ENCODE measurements at regions not wholly inside any gene's neighbourhood (a gene's known extent, or its start where the extent isn't known, plus 50 kb on each side); places are given as distances from the start of the nearest gene placed in this dataset.

GRCh38 chr5:174642816-174643405, 81.5 kb upstream of the MSX2 start:
- DNase-seq (ENCODE audit: low spot score), result no peak
- no peak overlapping the region for H3K27ac ChIP-seq (ENCODE audit: low read depth, low read length, poor library complexity, severe bottlenecking)
- H3K79me2 ChIP-seq (ENCODE audit: insufficient read depth, low read depth, low read length), result no peaks in the 10 kb centered on the region
- no peaks in the 10 kb centered on the region for H3K4me1 ChIP-seq (ENCODE audit: insufficient read depth, low read length, poor library complexity, severe bottlenecking)
- intact Hi-C loops (cut with micrococcal nuclease; ENCODE audit: unreplicated experiment), result no loop called here
- H2AFZ ChIP-seq (ENCODE audit: low read length), result no peak overlapping the region
- no TSS peak for BruUV-seq (replicated peaks)
- H4K20me1 ChIP-seq (ENCODE audit: insufficient read depth, low read length), result no peaks in the 10 kb centered on the region
- ChIA-PET POLR2A (no interaction called here), CTCF (ENCODE audit: unreplicated experiment) (no interaction called here)
- H3K9me2 ChIP-seq (ENCODE audit: insufficient read depth, low read length), result no peaks in the 10 kb centered on the region
- H3K4me2 ChIP-seq (ENCODE audit: low read length), result no peak overlapping the region
- no peaks in the 10 kb centered on the region for H3K9me3 ChIP-seq (ENCODE audit: low read length)
- no peak overlapping the region for H3K4me3 ChIP-seq (ENCODE audit: low read depth, low read length, poor library complexity, severe bottlenecking)
- TF ChIP-seq, protein P1, sequence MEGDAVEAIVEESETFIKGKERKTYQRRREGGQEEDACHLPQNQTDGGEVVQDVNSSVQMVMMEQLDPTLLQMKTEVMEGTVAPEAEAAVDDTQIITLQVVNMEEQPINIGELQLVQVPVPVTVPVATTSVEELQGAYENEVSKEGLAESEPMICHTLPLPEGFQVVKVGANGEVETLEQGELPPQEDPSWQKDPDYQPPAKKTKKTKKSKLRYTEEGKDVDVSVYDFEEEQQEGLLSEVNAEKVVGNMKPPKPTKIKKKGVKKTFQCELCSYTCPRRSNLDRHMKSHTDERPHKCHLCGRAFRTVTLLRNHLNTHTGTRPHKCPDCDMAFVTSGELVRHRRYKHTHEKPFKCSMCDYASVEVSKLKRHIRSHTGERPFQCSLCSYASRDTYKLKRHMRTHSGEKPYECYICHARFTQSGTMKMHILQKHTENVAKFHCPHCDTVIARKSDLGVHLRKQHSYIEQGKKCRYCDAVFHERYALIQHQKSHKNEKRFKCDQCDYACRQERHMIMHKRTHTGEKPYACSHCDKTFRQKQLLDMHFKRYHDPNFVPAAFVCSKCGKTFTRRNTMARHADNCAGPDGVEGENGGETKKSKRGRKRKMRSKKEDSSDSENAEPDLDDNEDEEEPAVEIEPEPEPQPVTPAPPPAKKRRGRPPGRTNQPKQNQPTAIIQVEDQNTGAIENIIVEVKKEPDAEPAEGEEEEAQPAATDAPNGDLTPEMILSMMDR (conservative IDR thresholded peaks at IDR 0.05; ENCODE audit: low read length), result no peak
- no peak for TF ChIP-seq EZH2phosphoT487 (IDR thresholded peaks at IDR 0.05; ENCODE audit: borderline replicate concordance, low read depth, low read length)
- no peaks in the 10 kb centered on the region for H3K36me3 ChIP-seq (ENCODE audit: insufficient read depth, low read length)

- Histone ChIP-seq H3K9me3 (ENCODE audit: low read length) (no peaks in the 10 kb centered on the region), H3K4me1 (ENCODE audit: insufficient read depth, low read length, poor library complexity, severe bottlenecking) (no peaks in the 10 kb centered on the region), H3K4me2 (ENCODE audit: low read length) (no peak overlapping the region), H3K4me3 (ENCODE audit: low read depth, low read length, poor library complexity, severe bottlenecking) (no peak overlapping the region), H4K20me1 (ENCODE audit: insufficient read depth, low read length) (no peaks in the 10 kb centered on the region), H2AFZ (ENCODE audit: low read length) (no peak overlapping the region), H3K9me2 (ENCODE audit: insufficient read depth, low read length) (no peaks in the 10 kb centered on the region), H3K36me3 (ENCODE audit: insufficient read depth, low read length) (no peaks in the 10 kb centered on the region), H3K27ac (ENCODE audit: low read depth, low read length, poor library complexity, severe bottlenecking) (no peak overlapping the region), H3K79me2 (ENCODE audit: insufficient read depth, low read depth, low read length) (no peaks in the 10 kb centered on the region)
- TF ChIP-seq, protein P1 (conservative IDR thresholded peaks at IDR 0.05; ENCODE audit: low read length), result no peak
- TF ChIP-seq EZH2phosphoT487 (IDR thresholded peaks at IDR 0.05; ENCODE audit: borderline replicate concordance, low read depth, low read length), result no peak
- intact Hi-C loops (cut with micrococcal nuclease; ENCODE audit: unreplicated experiment), result no loop called here
- DNase-seq (ENCODE audit: low spot score), result no peak
- POLR2A ChIA-PET, result no interaction called here
- CTCF ChIA-PET (ENCODE audit: unreplicated experiment), result no interaction called here
- no TSS peak for BruUV-seq (replicated peaks)
These were observed 79.9 kb upstream of the MSX2 start for GRCh38 chr5:174644436-174644835.

DNA sequence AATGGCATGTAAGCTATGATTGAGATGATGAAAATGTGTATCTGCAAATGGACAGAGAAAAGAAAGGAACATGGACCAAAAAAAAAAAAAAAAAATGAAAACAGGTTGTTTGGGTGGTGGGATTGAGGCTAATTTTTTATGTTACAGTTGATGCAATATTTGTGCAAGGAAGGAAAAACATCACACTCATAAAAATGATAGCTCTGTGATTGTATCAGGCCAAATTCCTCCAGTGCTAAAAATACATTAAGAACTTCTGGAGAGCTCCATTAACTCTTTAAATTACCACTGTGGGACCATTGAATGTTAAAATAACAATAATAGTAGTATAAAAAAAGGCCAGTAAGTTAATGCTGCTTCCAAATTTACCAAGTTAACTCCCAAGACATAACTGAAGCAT, 79.5 kb upstream of the MSX2 start:
- H3K9me3 ChIP-seq (ENCODE audit: low read length), result no peaks in the 10 kb centered on the region

More for the DNA sequence above, 79.5 kb upstream of the MSX2 start:
- Histone ChIP-seq H3K9me2 (ENCODE audit: insufficient read depth, low read length) (no peaks in the 10 kb centered on the region), H3K27ac (ENCODE audit: low read depth, low read length, poor library complexity, severe bottlenecking) (no peak overlapping the region), H3K4me2 (ENCODE audit: low read length) (no peak overlapping the region), H3K4me1 (ENCODE audit: insufficient read depth, low read length, poor library complexity, severe bottlenecking) (no peaks in the 10 kb centered on the region), H2AFZ (ENCODE audit: low read length) (no peak overlapping the region), H4K20me1 (ENCODE audit: insufficient read depth, low read length) (no peaks in the 10 kb centered on the region), H3K36me3 (ENCODE audit: insufficient read depth, low read length) (no peaks in the 10 kb centered on the region), H3K79me2 (ENCODE audit: insufficient read depth, low read depth, low read length) (no peaks in the 10 kb centered on the region), H3K4me3 (ENCODE audit: low read depth, low read length, poor library complexity, severe bottlenecking) (no peak overlapping the region)
- intact Hi-C loops (cut with micrococcal nuclease; ENCODE audit: unreplicated experiment), result no loop called here
- ChIA-PET POLR2A (interaction anchor here (1.0 kb wide), 1 partner anchor 108 kb away, joined by 3 read pairs; no protein-coding TSS in a partner anchor), CTCF (ENCODE audit: unreplicated experiment) (no interaction called here)
- no TSS peak for BruUV-seq (replicated peaks)
- TF ChIP-seq, protein P1 (conservative IDR thresholded peaks at IDR 0.05; ENCODE audit: low read length), result no peak
- no peak for TF ChIP-seq EZH2phosphoT487 (IDR thresholded peaks at IDR 0.05; ENCODE audit: borderline replicate concordance, low read depth, low read length)
- no peak for DNase-seq (ENCODE audit: low spot score)

Data from OCI-LY7 (cell line).